ENCODE measurements at regions not wholly inside any gene's neighbourhood (a gene's known extent, or its start where the extent isn't known, plus 50 kb on each side); places are given as distances from the start of the nearest gene placed in this dataset.

DNA sequence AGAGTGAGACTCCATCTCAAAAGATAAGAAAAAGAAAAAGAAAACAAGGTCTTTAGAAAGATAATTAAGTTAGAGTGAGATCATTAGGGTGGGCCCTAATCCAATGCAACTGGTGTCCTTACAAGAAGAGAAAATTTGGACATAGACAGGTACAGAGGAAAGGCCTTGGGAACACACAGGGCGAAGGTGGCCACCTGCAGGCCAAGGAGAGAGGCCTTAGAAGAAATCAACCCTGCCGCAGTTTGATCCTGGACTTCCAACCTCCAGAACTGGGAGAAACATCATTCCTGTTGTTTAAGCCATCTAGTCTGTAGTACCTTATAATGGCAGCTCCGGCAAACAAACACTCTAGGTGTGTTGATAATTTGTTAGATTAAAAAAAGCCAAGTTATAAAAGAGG is 491.9 kb downstream of the MED13L start:
- DNase-seq (ENCODE audit: low read depth, low spot score) (no peak), FAIRE-seq (no peak)
- ChIA-PET POLR2A (no interaction called here), CTCF (no interaction called here)
- H3K9ac ChIP-seq (replicated peaks; ENCODE audit: extremely low read depth, insufficient read depth, low read length) = no peak overlapping the region
- H3K9me3 ChIP-seq (replicated peaks; ENCODE audit: control insufficient read depth, insufficient read depth, low read length) = peaks cover 8% of the 10 kb centered on the region
- H3K4me3 ChIP-seq (replicated peaks in 1 of 3; ENCODE audit: insufficient read depth in 1 of 3, low read depth in 1 of 3, low read length in 3 of 3) = no peak overlapping the region
- no peaks in the 10 kb centered on the region for H4K20me1 ChIP-seq (replicated peaks; ENCODE audit: control insufficient read depth, extremely low read depth, insufficient read depth, low read length)
- H3K36me3 ChIP-seq (ENCODE audit: control insufficient read depth in 2 of 2, extremely low read depth in 1 of 2, insufficient read depth in 2 of 2, low read length in 2 of 2) = no peaks in the 10 kb centered on the region
- no peak overlapping the region for H3K4me2 ChIP-seq (ENCODE audit: insufficient read depth, low read length)
- no peak overlapping the region for H2AFZ ChIP-seq (ENCODE audit: low read depth, low read length)
- H3K27me3 ChIP-seq (ENCODE audit: control insufficient read depth in 2 of 2, insufficient read depth in 2 of 2, low read length in 2 of 2) = no peaks in the 10 kb centered on the region
- intact Hi-C loops (cut with micrococcal nuclease) (no loop called here), dilution Hi-C loops (cut with MboI; ENCODE audit: extremely low pct_ligation_motif_present, low sequenced_read_pairs) (no loop called here)
- H3K4me1 ChIP-seq (ENCODE audit: control insufficient read depth, extremely low read depth, insufficient read depth, low read length) = no peaks in the 10 kb centered on the region
- no peak overlapping the region for H3K27ac ChIP-seq (ENCODE audit: insufficient read depth, low read depth, low read length)
- H3K79me2 ChIP-seq (ENCODE audit: control insufficient read depth, insufficient read depth, low read length) = no peaks in the 10 kb centered on the region
- TF ChIP-seq, protein P1, sequence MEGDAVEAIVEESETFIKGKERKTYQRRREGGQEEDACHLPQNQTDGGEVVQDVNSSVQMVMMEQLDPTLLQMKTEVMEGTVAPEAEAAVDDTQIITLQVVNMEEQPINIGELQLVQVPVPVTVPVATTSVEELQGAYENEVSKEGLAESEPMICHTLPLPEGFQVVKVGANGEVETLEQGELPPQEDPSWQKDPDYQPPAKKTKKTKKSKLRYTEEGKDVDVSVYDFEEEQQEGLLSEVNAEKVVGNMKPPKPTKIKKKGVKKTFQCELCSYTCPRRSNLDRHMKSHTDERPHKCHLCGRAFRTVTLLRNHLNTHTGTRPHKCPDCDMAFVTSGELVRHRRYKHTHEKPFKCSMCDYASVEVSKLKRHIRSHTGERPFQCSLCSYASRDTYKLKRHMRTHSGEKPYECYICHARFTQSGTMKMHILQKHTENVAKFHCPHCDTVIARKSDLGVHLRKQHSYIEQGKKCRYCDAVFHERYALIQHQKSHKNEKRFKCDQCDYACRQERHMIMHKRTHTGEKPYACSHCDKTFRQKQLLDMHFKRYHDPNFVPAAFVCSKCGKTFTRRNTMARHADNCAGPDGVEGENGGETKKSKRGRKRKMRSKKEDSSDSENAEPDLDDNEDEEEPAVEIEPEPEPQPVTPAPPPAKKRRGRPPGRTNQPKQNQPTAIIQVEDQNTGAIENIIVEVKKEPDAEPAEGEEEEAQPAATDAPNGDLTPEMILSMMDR (IDR thresholded peaks at IDR 0.05; ENCODE audit: extremely low read depth in 1 of 2, insufficient read depth in 1 of 2, low read depth in 1 of 2, low read length in 2 of 2) = no peak
- TF ChIP-seq MYC (IDR thresholded peaks at IDR 0.05; ENCODE audit: low read depth, low read length) (no peak), EZH2 (IDR thresholded peaks at IDR 0.05; ENCODE audit: borderline replicate concordance, low read depth, low read length, severe bottlenecking) (no peak), GATA2 (IDR thresholded peaks at IDR 0.05; ENCODE audit: insufficient read depth, insufficient read length, low read depth, low read length) (no peak), POLR2A (IDR thresholded peaks at IDR 0.05; ENCODE audit: low read depth, low read length) (no peak), FOS (IDR thresholded peaks at IDR 0.05; ENCODE audit: borderline replicate concordance, insufficient read depth, low read length) (no peak), JUN (IDR thresholded peaks at IDR 0.05; ENCODE audit: borderline replicate concordance, insufficient read depth, insufficient read length, low read depth) (no peak)
- TF ChIP-seq, protein P2, sequence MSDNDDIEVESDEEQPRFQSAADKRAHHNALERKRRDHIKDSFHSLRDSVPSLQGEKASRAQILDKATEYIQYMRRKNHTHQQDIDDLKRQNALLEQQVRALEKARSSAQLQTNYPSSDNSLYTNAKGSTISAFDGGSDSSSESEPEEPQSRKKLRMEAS (IDR thresholded peaks at IDR 0.05; ENCODE audit: insufficient read depth, insufficient read length) = no peak
- no TSS peak for BruUV-seq (replicated peaks)
- no peaks in the 10 kb centered on the region for H3K9me1 ChIP-seq (replicated peaks; ENCODE audit: control insufficient read depth, extremely low read depth, insufficient read depth, low read length)

Data from endothelial cell of umbilical vein (primary cell).